ENCODE measurements at regions not wholly inside any gene's neighbourhood (a gene's known extent, or its start where the extent isn't known, plus 50 kb on each side); places are given as distances from the start of the nearest gene placed in this dataset.

DNA sequence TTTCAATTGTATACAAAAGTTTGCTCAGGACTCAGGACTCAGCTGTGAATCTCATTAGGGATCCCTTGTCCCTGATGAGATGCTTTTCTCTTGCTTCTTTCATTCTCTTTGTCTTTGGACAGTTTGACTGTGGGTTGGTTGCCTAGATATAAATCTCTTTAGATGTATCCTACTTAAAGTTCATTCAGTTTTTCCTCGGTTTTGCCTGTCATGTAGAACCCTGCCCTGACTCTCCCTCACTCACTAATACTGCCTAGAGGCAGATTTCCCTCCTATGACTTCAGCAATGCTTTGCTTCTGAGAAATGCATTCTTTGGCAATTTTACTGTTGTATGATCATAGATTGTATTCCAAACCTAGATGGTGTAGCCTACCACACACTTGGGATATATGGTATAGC, 421.4 kb upstream of the TCF4 start:
- no peaks in the 10 kb centered on the region for H3K9me3 ChIP-seq (ENCODE audit: control insufficient read depth in 2 of 2, insufficient read depth in 1 of 2, low read length in 1 of 2)
- H3K27ac ChIP-seq (ENCODE audit: low read depth in 1 of 2, low read length in 1 of 2): no peak overlapping the region
- H3K4me1 ChIP-seq (ENCODE audit: control insufficient read depth in 2 of 2, insufficient read depth in 2 of 2, low read length in 2 of 2): no peaks in the 10 kb centered on the region
- DNase-seq (ENCODE audit: low read depth in 6 of 9, low spot score in 9 of 9): no peak
- H3K27me3 ChIP-seq (ENCODE audit: control insufficient read depth in 2 of 2, insufficient read depth in 1 of 2, low read length in 1 of 2): no peaks in the 10 kb centered on the region
- no peak overlapping the region for H3K4me3 ChIP-seq (ENCODE audit: low read length in 2 of 2)
- 92% methylated on average over 1 of the region's 1 CpG for WGBS
- H3K36me3 ChIP-seq (ENCODE audit: control insufficient read depth in 2 of 2, insufficient read depth in 2 of 2, low read length in 1 of 2): no peaks in the 10 kb centered on the region

DNA sequence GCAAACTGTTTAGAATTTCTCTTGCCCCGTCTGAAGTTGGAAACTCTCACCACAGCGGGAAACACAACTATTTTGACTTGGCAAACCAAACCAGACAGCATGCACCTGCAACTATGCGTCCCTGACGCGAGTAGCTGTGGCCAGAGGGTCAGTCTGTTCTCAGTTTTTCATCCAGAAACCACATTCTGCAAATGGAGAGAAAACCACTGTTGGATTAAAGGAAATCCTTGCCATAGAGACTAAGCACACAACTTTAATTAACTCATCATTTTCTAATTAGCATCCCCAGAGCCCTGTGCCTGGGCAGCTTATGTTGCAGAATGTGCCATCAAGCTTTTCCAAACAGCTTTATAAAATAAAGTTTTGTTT, 415.7 kb upstream of the TCF4 start:
- no peaks in the 10 kb centered on the region for H3K4me1 ChIP-seq (ENCODE audit: control insufficient read depth in 2 of 2, insufficient read depth in 2 of 2, low read length in 2 of 2)
- H3K36me3 ChIP-seq (ENCODE audit: control insufficient read depth in 2 of 2, insufficient read depth in 2 of 2, low read length in 1 of 2): no peaks in the 10 kb centered on the region
- H3K4me3 ChIP-seq (ENCODE audit: low read length in 2 of 2): no peak overlapping the region
- no peak overlapping the region for H3K27ac ChIP-seq (ENCODE audit: low read depth in 1 of 2, low read length in 1 of 2)
- 95% methylated on average over 5 of the region's 5 CpGs for WGBS
- H3K27me3 ChIP-seq (ENCODE audit: control insufficient read depth in 2 of 2, insufficient read depth in 1 of 2, low read length in 1 of 2): no peaks in the 10 kb centered on the region
- H3K9me3 ChIP-seq (ENCODE audit: control insufficient read depth in 2 of 2, insufficient read depth in 1 of 2, low read length in 1 of 2): no peaks in the 10 kb centered on the region
- DNase-seq (ENCODE audit: low read depth in 6 of 9, low spot score in 9 of 9): no peak

- Histone ChIP-seq H3K9me3 (ENCODE audit: control insufficient read depth in 2 of 2, insufficient read depth in 1 of 2, low read length in 1 of 2) (no peaks in the 10 kb centered on the region), H3K27me3 (ENCODE audit: control insufficient read depth in 2 of 2, insufficient read depth in 1 of 2, low read length in 1 of 2) (no peaks in the 10 kb centered on the region), H3K4me3 (ENCODE audit: low read length in 2 of 2) (no peak overlapping the region), H3K27ac (ENCODE audit: low read depth in 1 of 2, low read length in 1 of 2) (no peak overlapping the region), H3K4me1 (ENCODE audit: control insufficient read depth in 2 of 2, insufficient read depth in 2 of 2, low read length in 2 of 2) (no peaks in the 10 kb centered on the region), H3K36me3 (ENCODE audit: control insufficient read depth in 2 of 2, insufficient read depth in 2 of 2, low read length in 1 of 2) (no peaks in the 10 kb centered on the region)
- DNase-seq (ENCODE audit: low read depth in 6 of 9, low spot score in 9 of 9): no peak
- 93% methylated on average over 1 of the region's 1 CpG for WGBS
Observed at GRCh38 chr18:56003009-56003719, 415.2 kb upstream of the TCF4 start.

DNA sequence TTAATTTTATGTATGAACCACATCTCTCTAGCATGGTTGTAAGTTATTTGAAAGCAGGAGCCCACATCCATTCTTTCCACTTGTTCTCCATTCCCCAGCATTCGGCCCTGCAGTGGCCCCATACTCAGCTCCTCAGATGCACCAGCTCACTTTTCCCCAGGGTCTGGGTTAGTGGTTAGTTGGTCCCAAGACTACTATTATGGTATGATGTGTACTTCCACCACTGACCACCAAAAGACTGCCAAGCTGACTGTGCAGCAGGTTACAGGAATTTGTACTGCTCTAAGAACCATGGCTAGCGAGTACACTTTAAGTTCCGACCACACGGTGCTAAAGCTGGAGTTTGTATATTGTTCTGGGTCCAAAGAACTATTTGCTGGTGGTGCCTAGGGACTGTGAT, 413.6 kb upstream of the TCF4 start:
- Histone ChIP-seq H3K4me3 (ENCODE audit: low read length in 2 of 2) (no peak overlapping the region), H3K27ac (ENCODE audit: low read depth in 1 of 2, low read length in 1 of 2) (no peak overlapping the region), H3K9me3 (ENCODE audit: control insufficient read depth in 2 of 2, insufficient read depth in 1 of 2, low read length in 1 of 2) (no peaks in the 10 kb centered on the region), H3K4me1 (ENCODE audit: control insufficient read depth in 2 of 2, insufficient read depth in 2 of 2, low read length in 2 of 2) (peaks cover 4 to 12% of the 10 kb centered on the region in 2 donors), H3K36me3 (ENCODE audit: control insufficient read depth in 2 of 2, insufficient read depth in 2 of 2, low read length in 1 of 2) (no peaks in the 10 kb centered on the region), H3K27me3 (ENCODE audit: control insufficient read depth in 2 of 2, insufficient read depth in 1 of 2, low read length in 1 of 2) (no peaks in the 10 kb centered on the region)
- DNase-seq (ENCODE audit: low read depth in 6 of 9, low spot score in 9 of 9): no peak
- WGBS: 96% methylated on average over 4 of the region's 4 CpGs

- peaks cover 4 to 12% of the 10 kb centered on the region in 2 donors for H3K4me1 ChIP-seq (ENCODE audit: control insufficient read depth in 2 of 2, insufficient read depth in 2 of 2, low read length in 2 of 2)
- no peak overlapping the region for H3K27ac ChIP-seq (ENCODE audit: low read depth in 1 of 2, low read length in 1 of 2)
- no peaks in the 10 kb centered on the region for H3K27me3 ChIP-seq (ENCODE audit: control insufficient read depth in 2 of 2, insufficient read depth in 1 of 2, low read length in 1 of 2)
- no peaks in the 10 kb centered on the region for H3K9me3 ChIP-seq (ENCODE audit: control insufficient read depth in 2 of 2, insufficient read depth in 1 of 2, low read length in 1 of 2)
- DNase-seq (ENCODE audit: low read depth in 6 of 9, low spot score in 9 of 9): no peak
- WGBS: 98% methylated on average over 6 of the region's 6 CpGs
- H3K4me3 ChIP-seq (ENCODE audit: low read length in 2 of 2): no peak overlapping the region
- H3K36me3 ChIP-seq (ENCODE audit: control insufficient read depth in 2 of 2, insufficient read depth in 2 of 2, low read length in 1 of 2): no peaks in the 10 kb centered on the region
Observed at GRCh38 chr18:56000041-56000440, 412.0 kb upstream of the TCF4 start.

DNA sequence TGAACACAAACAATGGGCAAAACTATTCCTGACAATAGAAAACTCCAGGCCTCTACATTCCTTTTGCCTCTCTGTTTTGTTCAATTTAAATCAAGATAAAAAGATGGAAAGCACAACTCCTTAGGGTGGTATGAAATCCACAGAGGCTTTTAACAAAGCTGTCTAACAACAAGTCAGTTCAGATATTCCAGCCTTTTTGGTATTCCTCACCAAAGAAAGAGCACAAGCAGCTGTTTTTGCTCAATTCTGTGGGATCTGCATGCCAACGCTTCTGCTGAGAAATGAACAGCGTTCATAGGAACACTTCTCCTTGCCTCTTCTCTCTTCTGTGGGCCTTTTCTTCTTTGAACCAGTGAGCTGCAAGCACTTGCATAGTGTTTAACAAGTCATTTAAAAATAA, 411.6 kb upstream of the TCF4 start:
- Histone ChIP-seq H3K4me1 (ENCODE audit: control insufficient read depth in 2 of 2, insufficient read depth in 2 of 2, low read length in 2 of 2) (peaks cover 4 to 12% of the 10 kb centered on the region in 2 donors), H3K27ac (ENCODE audit: low read depth in 1 of 2, low read length in 1 of 2) (no peak overlapping the region), H3K9me3 (ENCODE audit: control insufficient read depth in 2 of 2, insufficient read depth in 1 of 2, low read length in 1 of 2) (no peaks in the 10 kb centered on the region), H3K36me3 (ENCODE audit: control insufficient read depth in 2 of 2, insufficient read depth in 2 of 2, low read length in 1 of 2) (no peaks in the 10 kb centered on the region), H3K27me3 (ENCODE audit: control insufficient read depth in 2 of 2, insufficient read depth in 1 of 2, low read length in 1 of 2) (no peaks in the 10 kb centered on the region), H3K4me3 (ENCODE audit: low read length in 2 of 2) (no peak overlapping the region)
- no peak for DNase-seq (ENCODE audit: low read depth in 6 of 9, low spot score in 9 of 9)
- 97% methylated on average over 2 of the region's 2 CpGs for WGBS

- Histone ChIP-seq H3K4me3 (ENCODE audit: low read length in 2 of 2) (no peak overlapping the region), H3K27me3 (ENCODE audit: control insufficient read depth in 2 of 2, insufficient read depth in 1 of 2, low read length in 1 of 2) (no peaks in the 10 kb centered on the region), H3K27ac (ENCODE audit: low read depth in 1 of 2, low read length in 1 of 2) (no peak overlapping the region), H3K9me3 (ENCODE audit: control insufficient read depth in 2 of 2, insufficient read depth in 1 of 2, low read length in 1 of 2) (no peaks in the 10 kb centered on the region), H3K36me3 (ENCODE audit: control insufficient read depth in 2 of 2, insufficient read depth in 2 of 2, low read length in 1 of 2) (no peaks in the 10 kb centered on the region), H3K4me1 (ENCODE audit: control insufficient read depth in 2 of 2, insufficient read depth in 2 of 2, low read length in 2 of 2) (peaks cover 4 to 12% of the 10 kb centered on the region in 2 donors)
- WGBS: 96% methylated on average over 4 of the region's 4 CpGs
- no peak for DNase-seq (ENCODE audit: low read depth in 6 of 9, low spot score in 9 of 9)
Observed at GRCh38 chr18:55998801-55999385, 410.9 kb upstream of the TCF4 start.

GRCh38 chr18:55998071-55998522, 410.1 kb upstream of the TCF4 start:
- H3K27ac ChIP-seq (ENCODE audit: low read depth in 1 of 2, low read length in 1 of 2): no peak overlapping the region
- no peaks in the 10 kb centered on the region for H3K9me3 ChIP-seq (ENCODE audit: control insufficient read depth in 2 of 2, insufficient read depth in 1 of 2, low read length in 1 of 2)
- DNase-seq (ENCODE audit: low read depth in 6 of 9, low spot score in 9 of 9): no peak
- no peak overlapping the region for H3K4me3 ChIP-seq (ENCODE audit: low read length in 2 of 2)
- peaks cover 4 to 12% of the 10 kb centered on the region in 2 donors for H3K4me1 ChIP-seq (ENCODE audit: control insufficient read depth in 2 of 2, insufficient read depth in 2 of 2, low read length in 2 of 2)
- H3K27me3 ChIP-seq (ENCODE audit: control insufficient read depth in 2 of 2, insufficient read depth in 1 of 2, low read length in 1 of 2): no peaks in the 10 kb centered on the region
- no peaks in the 10 kb centered on the region for H3K36me3 ChIP-seq (ENCODE audit: control insufficient read depth in 2 of 2, insufficient read depth in 2 of 2, low read length in 1 of 2)
- WGBS: 92% methylated on average over 11 of the region's 11 CpGs

DNA sequence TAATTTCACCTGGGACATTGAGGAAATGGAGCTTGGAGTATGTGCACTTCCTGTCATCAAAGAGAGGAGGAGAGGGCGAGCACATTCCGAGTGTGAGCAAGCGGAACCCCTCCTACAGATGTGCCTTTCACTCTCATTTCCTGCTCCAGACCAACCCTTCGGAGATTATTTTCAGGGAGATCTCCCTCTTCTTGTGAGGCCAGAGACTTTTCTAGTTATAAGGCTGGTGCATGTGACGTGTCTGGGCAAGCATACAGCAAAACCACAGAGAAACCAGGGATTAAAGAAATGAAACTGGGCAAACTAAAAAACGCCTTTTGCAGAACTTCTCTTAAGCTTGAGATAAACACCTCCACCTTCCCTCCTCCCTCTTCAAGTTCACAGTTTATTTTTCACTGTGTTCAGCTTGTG, 409.2 kb upstream of the TCF4 start:
- no peak overlapping the region for H3K27ac ChIP-seq (ENCODE audit: low read depth in 1 of 2, low read length in 1 of 2)
- H3K4me3 ChIP-seq (ENCODE audit: low read length in 2 of 2): no peak overlapping the region
- no peaks in the 10 kb centered on the region for H3K27me3 ChIP-seq (ENCODE audit: control insufficient read depth in 2 of 2, insufficient read depth in 1 of 2, low read length in 1 of 2)
- 38% methylated on average over 6 of the region's 6 CpGs for WGBS
- peaks cover 4 to 12% of the 10 kb centered on the region in 2 donors for H3K4me1 ChIP-seq (ENCODE audit: control insufficient read depth in 2 of 2, insufficient read depth in 2 of 2, low read length in 2 of 2)
- H3K36me3 ChIP-seq (ENCODE audit: control insufficient read depth in 2 of 2, insufficient read depth in 2 of 2, low read length in 1 of 2): no peaks in the 10 kb centered on the region
- H3K9me3 ChIP-seq (ENCODE audit: control insufficient read depth in 2 of 2, insufficient read depth in 1 of 2, low read length in 1 of 2): no peaks in the 10 kb centered on the region
- peak in 2 of 9 donors; percentile 4 to 31 for DNase-seq (ENCODE audit: low read depth in 6 of 9, low spot score in 9 of 9)
